Activated T-cell treated with anti-CD3 and anti-CD28 coated beads for 4 hours (primary cell): ENCODE measurements at regions not wholly inside any gene's neighbourhood (a gene's known extent, or its start where the extent isn't known, plus 50 kb on each side); places are given as distances from the start of the nearest gene placed in this dataset.
"Not testable (repeated sequence)": the region's sequence is repeated elsewhere in the genome, so short reads cannot be mapped to it uniquely, and the experiment has no call there.

ENCODE experiments used
- DNase-seq: peaks from one replicate; pipeline ENCODE4 v3.0.0-alpha.2; 2020

DNA sequence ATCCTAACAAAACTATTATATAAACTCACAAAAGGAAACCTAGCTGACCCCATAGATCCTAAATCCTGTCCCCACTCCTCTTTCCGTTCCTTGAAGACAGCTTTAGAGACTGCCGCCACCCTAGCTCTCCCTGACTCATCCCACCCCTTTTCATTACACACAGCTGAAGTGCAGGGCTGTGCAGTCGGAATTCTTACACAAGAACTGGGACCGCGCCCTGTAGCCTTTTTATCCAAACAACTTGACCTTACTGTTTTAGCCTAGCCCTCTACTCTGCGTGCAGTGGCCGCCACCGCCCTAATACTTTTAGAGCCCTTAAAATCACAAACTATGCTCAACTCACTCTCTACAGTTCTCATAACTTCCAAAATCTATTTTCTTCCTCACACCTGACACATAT lies 264.0 kb downstream of the SMARCA2 start:
- DNase-seq: not testable (repeated sequence)

DNA sequence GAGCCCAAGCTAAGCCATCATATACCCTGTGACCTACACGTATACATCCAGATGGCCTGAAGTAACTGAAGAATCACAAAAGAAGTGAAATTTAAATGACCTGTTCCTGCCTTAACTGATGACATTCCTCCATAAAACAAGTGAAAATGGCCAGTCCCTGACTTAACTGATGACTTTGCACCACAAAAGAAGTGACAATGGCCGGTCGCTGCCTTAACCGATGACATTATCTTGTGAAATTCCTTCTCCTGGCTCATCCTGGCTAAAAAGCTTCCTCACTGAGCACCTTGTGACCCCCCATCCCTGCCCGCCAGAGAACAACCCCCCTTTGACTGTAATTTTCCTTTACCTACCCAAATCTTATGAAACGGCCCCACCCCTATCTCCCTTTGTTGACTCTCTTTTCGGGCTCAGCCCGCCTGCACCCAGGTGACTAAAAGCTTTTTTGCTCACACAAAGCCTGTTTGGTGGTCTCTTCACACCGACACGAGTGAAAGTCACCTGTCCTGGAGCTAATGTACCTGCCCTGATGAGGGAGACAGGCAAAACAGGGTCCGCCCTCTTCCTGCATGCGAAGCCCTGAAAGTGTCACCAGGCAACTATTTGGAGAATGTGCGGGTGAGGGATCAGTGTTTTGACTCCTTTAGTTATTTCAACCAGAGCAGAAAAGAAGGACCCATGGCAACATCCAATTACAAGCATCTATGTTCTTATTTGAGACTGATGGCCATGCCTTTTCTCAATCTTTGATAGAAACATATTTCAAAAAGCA lies 266.1 kb downstream of the SMARCA2 start:
- DNase-seq: no peak

DNA sequence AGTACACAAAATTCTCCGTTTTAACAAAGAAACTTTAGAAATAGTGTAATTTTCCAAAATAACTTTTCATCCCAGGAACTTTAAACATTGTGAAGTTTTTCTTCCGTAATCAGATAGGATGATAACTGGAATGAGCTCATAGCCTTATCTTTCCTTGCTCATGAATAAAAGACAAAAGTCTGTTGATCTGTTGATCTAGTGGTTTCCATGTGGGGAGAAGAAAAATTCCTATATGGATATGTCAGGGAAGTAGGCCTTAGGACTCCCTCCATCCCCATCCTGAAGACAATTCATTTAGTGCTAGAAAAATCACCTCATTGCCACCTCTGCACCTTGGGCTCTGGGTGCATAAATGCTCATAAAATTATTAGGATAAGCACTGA lies 266.6 kb downstream of the SMARCA2 start:
- DNase-seq: no peak

DNA sequence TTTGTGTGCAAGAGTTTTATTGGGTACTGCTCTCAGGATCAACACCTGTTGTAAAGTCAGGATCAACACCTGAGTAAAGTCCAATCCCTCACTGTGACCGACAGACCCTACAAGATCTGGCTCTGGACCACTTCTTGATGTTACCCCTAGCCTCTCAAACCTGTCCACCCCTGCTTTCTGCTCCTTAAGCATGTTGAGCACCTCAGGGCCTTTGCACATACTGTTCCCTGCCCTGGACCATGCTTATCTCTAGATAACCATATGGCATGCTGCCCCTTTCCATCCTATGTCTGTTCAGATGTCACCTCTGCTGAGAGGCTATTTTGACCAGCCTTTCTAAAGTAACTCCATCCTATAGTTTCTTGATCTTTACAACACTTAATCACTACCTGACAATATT lies 269.6 kb downstream of the SMARCA2 start:
- no peak for DNase-seq

DNA sequence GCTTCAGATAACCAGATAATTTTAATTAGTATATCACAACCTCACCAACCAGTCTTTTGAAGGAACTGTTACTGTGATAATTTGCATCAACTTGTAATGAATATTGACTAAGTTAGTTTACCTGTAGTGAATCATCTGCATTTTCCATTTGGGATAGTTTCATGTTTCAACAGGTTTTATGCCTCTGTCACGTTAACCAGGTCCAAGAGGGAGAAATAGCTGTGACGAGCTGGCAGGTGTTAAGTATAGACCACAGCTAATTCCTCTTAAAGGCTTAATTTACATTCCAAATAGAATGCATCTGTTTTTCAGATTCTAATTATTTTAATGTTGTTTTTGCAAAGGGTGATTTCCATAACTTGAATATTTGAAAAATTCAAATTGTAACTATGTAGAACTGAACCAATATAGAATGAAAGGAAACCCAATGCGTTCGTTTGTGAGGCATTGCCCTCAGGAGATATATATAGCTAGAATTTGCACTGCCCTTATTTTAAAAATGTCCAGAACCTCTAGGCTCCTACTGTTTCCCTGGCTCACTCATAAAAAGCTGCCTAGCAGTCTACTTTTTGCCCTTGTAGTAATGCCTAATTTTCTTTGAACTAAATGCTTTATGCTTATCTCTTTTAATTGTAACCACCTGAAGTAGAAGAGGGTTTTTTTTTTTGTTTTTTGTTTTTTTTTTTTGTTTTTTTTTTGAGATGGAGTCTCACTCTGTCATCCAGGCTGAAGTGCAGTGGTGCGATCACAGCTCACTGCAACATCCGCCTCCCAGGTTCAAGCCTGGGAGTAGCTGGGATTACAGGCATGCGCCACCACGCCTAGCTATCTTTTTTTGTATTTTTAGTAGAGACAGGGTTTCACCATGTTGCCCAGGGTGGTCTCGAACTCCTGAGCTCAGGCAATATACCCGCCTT lies 270.5 kb downstream of the SMARCA2 start:
- DNase-seq: no peak

DNA sequence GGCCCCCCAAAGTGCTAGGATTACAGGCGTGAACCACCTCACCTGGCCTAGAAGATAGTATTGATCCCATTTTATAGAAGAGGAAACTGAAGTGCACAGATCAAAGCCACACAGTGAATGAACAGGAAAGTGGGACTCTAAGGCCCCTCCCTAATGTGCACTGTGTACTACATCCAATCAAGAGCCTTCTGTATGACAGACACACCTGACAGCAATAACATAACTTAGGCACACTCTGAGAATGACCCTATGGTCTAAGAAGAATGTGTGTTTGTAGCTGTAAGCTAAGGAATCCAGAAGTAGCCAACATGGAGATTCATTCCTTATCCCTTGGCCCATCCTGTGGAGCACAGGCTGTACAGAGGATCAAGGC lies 271.2 kb downstream of the SMARCA2 start:
- DNase-seq: no peak

DNA sequence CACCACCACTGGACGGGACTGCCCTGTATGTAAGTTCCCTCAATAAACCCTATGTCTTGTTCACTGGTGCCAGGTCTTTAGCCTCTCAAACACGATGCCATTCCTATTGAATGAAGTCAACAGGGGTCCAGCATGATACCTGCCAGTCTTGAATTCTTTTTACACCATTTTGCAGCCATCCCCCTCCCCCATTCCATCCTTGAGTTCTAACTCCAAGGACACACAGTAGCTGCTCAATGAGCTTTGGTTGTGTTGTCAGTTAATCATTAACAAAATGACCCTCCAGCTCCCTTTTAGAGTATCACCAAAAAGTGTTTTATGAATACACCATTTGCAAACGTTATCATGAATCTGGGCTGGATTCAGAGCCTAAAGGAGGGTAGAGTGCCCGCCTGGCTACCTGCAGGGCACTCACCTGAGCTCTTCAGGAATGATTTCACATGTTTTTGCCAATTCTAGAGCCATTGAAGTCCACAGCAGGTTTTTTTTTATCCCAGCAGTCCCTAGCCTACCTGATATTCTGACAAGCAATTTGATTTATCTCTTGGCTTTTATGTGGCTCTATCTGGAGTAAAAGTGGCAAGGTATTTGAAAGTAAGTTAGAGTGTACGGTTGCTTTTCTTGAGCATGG lies 271.8 kb downstream of the SMARCA2 start:
- DNase-seq: no peak

DNA sequence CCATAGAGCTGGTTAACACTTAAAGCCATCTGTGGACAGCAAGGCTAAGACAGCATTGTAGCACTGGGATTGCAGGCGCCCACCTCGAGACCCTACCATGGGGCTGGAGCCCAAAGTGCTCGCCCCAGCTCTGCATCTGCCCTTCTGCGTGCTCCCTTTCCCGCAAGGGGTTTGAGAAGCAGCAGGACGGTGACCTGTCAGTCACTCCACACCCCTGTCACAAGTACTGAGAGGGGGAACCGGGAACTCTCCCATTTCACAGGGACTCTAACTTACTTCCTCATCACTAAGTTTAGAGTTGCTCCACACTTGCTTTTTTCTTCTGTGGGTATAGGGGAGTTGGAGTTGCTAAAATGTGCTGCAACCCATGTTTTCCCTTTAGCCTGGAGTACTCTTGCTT lies 273.2 kb downstream of the SMARCA2 start:
- no peak for DNase-seq

DNA sequence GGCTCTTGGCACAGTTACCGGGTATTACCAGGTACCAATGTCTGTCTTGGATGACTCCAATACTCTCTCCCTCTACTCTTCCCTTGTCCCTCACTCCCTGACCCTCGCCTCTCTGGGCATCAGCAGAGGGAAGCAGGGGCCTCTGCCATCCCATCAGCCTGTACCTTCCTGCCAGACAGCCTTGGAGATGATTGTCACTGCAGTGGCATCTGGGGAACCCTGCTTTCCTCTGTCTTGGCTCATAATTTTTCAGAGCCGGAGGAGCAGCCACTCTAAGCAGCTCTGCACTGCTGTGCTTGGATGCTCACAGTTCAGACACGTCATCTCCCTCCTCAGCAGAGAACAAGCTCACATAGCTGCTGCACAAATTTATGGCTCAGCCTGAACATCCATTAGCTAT lies 274.1 kb downstream of the SMARCA2 start:
- DNase-seq: no peak

DNA sequence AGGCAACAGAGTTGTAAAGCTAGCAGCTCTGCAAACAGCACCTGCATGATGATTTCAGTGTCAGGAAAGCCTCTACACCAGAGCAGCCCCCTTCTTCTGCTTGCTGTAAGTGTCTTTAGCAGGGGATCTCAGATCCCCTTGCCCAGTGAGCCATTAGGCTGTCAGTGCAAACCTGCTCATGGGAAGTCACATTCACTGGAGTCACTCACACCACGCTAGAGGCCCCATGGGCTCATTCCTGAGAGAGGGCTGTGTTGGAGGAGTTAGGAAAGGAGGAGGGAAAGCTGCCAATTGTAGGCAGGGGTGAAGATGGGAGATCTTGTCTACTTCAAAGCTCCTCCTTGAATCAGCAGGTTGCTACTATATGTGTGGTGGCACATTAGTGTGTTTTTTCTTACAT lies 275.2 kb downstream of the SMARCA2 start:
- no peak for DNase-seq

DNA sequence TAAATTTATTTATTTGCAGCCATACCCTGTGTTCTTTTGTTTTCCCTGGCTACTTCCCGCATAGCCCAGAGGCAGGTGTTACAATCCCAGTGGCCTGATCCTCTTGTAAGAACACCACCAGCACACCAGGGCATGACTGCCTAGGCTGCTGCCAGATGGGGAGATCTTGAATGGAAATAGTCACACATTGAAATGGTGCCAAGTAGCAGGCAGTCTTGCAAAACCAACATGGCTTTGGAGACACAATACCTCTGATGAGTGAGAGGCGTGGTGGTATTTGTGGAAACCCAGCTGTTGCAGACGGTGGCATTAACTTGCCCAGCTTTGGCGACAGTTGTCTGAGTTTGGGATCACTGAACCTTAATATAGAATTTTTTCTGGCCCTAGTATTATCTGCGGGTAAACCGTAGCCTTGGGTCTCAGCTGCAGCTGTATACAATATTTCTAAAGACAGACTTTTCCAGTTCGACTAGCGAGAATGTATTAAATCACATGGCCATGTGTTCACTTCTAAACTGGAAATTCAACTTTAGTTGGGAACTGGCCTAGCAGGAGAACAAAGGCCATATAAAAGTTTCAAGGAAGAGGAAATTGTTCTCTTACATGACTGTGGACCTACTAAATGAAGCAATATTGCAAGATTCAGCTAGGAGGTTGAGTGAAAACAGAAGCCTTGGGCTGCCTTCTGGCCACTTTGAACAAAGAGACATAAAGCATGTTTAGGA lies 277.0 kb downstream of the SMARCA2 start:
- no peak for DNase-seq

DNA sequence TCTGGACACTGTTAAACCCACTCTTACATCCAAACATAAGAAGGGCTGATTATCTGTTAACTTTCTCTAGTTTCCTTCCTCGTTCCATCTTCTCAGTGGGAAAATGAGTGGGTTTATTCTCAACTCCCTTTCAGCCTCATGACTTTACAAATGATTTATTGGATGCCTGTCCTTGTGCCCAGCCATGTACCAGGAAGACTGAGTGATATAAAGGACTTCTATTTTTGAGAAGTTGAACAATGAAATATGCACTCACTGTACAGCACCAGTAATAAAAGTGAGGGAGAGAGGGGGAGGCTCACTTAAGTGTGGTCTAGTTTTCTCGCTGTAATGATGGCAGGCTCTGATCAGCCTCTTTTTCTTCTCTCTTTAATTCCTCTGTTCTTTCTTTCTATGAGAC lies 277.6 kb downstream of the SMARCA2 start:
- DNase-seq: no peak

DNA sequence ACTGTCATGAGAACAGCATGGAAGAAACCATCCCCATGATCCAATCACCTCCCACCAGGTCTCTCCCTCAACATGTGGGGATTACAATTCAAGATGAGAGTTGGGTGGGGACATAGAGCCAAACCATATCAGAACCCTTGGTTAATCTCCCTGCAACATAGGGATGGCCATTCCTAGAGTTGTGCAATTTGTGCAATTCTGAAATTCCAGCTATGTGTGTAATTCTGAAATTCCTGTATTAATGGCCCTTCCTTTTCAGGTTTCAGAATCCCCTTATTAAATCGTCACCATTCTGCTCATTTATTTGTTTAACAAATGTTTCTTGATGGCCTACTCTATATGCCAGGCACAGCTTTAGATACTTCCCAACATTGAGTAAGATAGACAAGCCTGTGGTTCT lies 282.6 kb downstream of the SMARCA2 start:
- DNase-seq: no peak

DNA sequence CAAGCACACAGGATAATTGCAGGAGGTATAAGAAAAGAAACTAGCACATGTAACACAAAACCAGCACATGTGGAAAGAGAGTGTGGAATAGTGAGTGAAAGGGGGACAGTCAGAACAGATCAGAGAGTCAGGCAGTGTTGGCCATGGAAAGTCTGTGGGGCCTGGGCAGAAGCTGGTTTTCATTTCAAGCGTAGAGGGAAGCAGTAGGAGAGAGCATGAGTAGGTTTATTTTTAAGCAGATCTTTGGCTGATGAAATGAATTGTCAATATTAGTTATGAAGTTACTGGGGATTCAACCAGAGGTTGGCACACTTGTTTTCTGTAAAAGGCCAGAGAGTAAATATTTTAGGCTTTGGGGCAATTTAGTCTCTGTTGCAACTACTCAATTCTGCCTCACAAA lies 283.1 kb downstream of the SMARCA2 start:
- no peak for DNase-seq

DNA sequence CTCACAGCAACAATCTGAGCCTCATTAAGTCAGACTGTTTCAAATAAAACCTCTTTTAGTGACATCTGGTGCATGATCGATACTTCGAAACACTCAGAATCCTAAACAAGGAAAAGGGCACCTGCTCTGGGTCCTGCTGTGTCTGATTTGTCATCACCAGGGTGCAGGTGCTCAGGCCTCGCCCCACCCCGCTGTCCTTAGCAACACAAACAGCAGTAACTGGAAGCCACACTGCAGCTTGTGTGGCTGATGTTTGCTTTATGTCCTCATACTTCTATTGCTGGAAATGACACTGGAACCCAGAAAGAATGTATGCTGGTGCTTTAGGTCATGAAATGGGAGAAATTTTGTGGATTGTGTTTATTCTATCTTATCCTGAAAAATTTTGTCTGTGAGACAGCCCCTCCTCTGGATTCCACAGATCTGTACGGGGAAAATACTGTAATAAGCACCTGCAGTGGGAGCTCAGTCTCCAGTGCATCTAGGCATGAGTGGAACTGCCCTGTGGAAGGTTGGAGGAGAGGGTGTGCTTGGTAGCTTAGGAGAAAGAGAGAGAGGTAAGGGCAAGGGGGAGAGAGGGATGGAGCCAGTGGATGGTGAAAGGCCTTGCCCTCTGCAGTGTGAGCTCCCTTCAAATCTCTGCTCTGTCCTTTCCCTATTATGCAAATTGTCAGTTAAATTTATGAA lies 284.2 kb downstream of the SMARCA2 start:
- DNase-seq: no peak

DNA sequence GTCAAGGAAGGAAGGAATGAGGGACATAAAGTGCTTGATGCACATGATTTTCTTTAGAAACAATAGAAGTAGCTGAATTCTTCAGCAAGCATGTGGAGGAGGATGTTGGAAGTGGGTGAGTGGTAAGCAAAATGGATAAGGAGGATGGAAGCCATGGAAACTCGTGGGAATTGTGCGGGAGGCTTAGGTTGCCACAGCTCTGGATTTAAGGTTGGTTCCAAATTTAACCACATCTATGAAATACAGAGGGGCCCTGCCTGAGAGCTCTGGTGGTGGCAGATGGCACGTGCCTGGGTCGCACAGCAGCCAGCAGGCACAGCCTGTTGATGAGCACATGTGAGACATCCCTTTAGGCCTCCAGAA lies 284.7 kb downstream of the SMARCA2 start:
- no peak for DNase-seq

DNA sequence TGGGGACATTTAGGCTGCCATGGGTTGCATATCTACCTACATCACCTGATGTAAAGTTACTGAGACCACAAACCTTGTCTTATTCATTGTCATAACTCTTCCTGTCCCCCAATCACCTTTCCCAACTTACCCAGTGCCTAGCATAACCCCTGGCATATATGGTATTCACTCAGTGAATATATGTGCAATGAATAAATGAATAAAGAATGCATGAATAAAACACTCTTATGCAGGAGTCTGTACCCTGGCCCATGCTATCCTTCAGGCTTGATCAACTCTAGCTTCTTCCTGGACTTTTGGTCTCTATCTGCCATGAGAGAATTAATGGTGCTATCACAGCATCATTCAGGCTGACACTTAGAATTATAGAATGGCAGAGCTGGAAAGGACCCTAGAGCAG lies 285.2 kb downstream of the SMARCA2 start:
- DNase-seq: no peak

DNA sequence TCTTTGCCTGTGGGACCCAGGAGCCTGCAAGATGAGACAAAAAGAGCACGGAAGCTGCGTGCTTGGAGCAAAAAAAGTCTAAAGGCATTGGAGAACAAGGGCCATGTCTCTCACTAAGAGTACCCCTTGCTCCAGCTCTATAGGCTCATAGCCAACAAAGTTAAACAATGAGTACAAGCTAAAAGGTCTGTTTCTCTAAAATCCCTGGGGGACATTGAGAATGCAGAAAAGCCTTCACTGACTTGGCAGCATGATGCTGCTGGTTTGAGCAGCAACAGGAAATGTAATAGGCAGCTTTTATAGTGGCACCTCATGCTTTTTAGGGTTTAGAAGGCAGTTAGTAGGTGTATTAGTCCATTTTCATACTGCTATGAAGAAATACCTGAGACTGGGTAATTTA lies 287.5 kb downstream of the SMARCA2 start:
- no peak for DNase-seq

DNA sequence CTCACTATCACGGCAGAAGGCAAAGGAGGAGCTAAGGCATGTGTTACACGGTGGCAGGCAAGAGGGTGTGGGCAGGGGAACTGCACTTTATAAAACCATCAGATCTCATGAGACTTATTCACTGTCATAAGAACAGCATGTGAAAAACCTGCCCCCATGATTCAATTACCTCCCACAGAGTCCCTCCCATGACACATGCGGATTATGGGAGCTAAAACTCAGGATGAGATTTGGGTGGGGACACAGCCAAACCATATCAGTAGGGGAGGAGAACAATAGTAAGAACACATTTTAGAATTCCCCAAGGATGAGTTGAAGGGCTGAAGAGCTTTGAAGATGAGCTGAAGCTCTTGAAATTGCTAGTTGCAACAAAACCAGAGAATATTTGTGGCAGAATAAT lies 287.9 kb downstream of the SMARCA2 start:
- no peak for DNase-seq

DNA sequence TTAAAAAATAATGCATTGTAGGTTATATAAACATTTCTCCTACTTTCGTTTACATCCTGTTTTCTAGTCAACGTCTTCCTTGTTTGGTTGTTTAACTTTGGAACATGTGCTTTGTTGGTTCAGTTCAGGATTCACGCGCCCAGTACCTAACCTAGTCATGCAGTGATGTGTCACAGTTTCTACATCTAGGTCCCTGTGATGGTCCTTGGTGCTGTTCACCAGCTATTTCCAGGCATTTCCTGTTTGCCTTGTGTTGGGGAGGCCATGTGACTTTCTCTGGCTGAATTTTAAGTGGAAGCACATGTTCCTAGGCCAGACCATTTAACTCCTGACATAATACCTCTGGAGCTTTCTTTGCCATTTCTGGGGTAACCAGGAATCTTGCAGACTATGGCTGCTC lies 292.3 kb downstream of the SMARCA2 start:
- DNase-seq: no peak

DNA sequence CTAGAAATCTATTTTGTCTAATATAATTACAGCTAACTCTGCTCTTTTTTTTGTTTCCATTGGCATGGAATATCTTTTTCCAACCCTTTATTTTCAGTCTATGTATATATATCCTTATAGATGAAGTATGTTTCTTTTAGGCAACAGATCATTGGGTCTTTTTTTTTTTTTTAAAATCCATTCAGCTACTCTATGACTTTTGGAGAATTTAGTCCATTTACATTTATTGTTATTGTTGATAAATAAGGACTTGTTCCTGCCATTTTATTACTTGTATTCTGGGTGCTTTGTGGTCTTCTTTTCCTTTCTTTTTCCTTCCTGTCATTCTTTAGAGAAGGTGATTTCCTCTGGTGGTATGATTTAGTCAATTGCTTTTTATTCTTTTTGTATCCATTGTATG lies 296.8 kb downstream of the SMARCA2 start:
- DNase-seq: no peak

DNA sequence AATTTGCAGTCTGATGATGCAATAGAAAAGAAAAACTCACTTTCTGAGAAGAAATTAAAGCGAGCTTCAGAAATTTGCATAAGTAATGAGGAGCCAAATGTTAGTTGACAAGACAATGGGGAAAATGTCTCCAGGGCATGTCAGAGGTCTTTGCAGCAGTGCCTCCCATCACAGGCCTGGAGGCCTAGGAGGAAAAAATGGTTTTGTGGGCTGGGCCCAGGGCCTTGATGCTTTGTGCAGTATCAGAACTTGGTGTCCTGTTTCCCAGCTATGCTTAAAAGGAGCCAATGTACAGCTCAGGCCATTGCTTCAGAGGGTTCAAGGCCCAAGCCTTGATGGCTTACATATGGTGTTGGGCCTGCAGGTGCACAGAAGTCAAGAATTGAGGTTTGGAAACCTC lies 298.4 kb downstream of the SMARCA2 start:
- DNase-seq: no peak

DNA sequence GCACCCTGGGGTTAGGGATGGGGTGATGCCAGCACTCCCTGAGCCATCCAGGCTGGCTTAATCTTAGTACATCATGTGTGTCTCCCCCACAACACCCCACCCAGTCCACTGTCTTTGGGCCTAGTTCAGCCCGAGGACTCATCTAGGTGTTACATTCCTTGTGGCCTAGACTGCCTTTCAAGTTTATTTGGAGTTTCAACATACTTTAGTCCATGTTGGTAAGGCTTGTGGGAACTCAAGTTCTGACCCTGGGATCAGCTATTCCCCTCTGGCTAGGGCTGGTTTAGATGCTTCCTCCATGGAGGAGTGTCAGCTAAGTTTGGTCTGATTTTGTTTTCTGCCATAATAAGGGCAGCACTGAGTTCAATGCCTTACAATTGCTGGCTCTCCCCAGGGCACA lies 302.4 kb downstream of the SMARCA2 start:
- no peak for DNase-seq
